Endothelial cell of umbilical vein (primary cell): ENCODE measurements at regions not wholly inside any gene's neighbourhood (a gene's known extent, or its start where the extent isn't known, plus 50 kb on each side); places are given as distances from the start of the nearest gene placed in this dataset.

Experiments
- CTCF ChIP-seq, 2 donors: IDR thresholded peaks; 1 replicate in 1 of 2; 2 replicates in 1 of 2; pipeline ENCODE4 v1.5.1; 2011; ENCODE audit warnings: low read length in 2 of 2, mild to moderate bottlenecking in 2 of 2, moderate library complexity in 2 of 2, control low read depth in 1 of 2, inconsistent platforms in 1 of 2, low read depth in 1 of 2; ENCODE audit not compliant: insufficient read depth in 1 of 2; ENCODE audit errors: extremely low read depth in 1 of 2
- EZH2 ChIP-seq: IDR thresholded peaks from 2 replicates; pipeline ENCODE4 v1.6.1; 2012; ENCODE audit warnings: borderline replicate concordance, low read depth, mild to moderate bottlenecking, moderate library complexity, low read length, inconsistent platforms; ENCODE audit not compliant: severe bottlenecking
- POLR2A ChIP-seq: IDR thresholded peaks from 2 replicates; pipeline ENCODE4 v1.6.1; 2012; ENCODE audit warnings: low read depth, mild to moderate bottlenecking, control low read depth, low read length
- POLR2AphosphoS5 ChIP-seq: IDR thresholded peaks from 2 replicates; pipeline ENCODE4 v1.6.1; 2012; ENCODE audit warnings: low read depth, mild to moderate bottlenecking, control low read depth, low read length, moderate library complexity; ENCODE audit not compliant: insufficient read depth

- TF ChIP-seq CTCF (IDR thresholded peaks at IDR 0.05; ENCODE audit: extremely low read depth in 1 of 2, insufficient read depth in 1 of 2, low read depth in 1 of 2, low read length in 2 of 2): no peak
- TF ChIP-seq EZH2: no peak
- TF ChIP-seq POLR2A: no peak
- TF ChIP-seq POLR2AphosphoS5: no peak
These were observed 307.9 kb downstream of the COL11A1 start for GRCh38 chr1:102800406-102800805.
